ENCODE measurements at regions not wholly inside any gene's neighbourhood (a gene's known extent, or its start where the extent isn't known, plus 50 kb on each side); places are given as distances from the start of the nearest gene placed in this dataset.
"Not testable (repeated sequence)": the region's sequence is repeated elsewhere in the genome, so short reads cannot be mapped to it uniquely, and the experiment has no call there.

DNA sequence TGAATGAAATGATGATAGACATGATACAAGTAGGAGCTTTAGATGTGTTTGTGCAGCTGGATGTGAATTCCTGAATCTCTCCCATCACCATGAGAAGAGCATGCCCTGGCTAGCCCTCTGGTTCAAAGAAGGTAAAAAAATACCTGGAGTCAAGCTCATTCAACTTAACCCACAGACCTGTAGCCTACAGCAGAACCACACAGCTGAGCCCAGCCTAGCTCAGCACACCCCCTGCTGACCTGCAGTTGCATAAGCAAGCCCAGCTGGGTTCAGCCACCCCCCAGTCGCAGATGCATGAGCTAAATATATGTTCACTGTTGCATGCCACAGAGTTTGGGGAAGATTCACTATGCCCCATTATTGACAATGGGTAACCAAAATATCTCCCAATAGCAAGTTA is 130.6 kb upstream of the RRN3 start:
- DNase-seq (ENCODE audit: low spot score in 2 of 2); H3K27me3 ChIP-seq; H3K27ac ChIP-seq; H3K36me3 ChIP-seq; H3K4me3 ChIP-seq; intact Hi-C loops (cut with DNase I; ENCODE audit: low total_unique reads); H3K4me1 ChIP-seq; H3K9me3 ChIP-seq: not testable (repeated sequence)

DNA sequence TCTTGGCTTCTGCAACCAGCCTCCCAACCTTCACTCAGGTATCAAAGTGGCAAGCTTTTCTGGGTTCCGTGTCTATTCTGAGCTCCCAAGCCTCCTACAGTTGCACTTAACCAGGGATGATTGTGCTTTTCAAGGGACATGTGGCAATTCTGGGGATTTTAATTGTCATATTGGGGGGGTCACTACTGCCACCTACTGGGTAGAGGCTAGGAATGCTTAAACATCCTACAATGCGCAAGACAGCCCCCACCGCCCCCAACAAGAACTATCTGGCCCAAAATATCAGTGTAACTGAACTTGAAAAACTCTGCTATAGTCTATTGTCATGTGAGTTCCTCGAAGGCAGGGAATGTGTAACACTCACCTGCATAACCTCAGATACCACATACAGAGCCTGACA is 129.3 kb upstream of the RRN3 start:
- H3K36me3 ChIP-seq; H3K27me3 ChIP-seq; H3K4me1 ChIP-seq; H3K9me3 ChIP-seq; DNase-seq (ENCODE audit: low spot score in 2 of 2); H3K4me3 ChIP-seq; intact Hi-C loops (cut with DNase I; ENCODE audit: low total_unique reads); H3K27ac ChIP-seq: not testable (repeated sequence)

DNA sequence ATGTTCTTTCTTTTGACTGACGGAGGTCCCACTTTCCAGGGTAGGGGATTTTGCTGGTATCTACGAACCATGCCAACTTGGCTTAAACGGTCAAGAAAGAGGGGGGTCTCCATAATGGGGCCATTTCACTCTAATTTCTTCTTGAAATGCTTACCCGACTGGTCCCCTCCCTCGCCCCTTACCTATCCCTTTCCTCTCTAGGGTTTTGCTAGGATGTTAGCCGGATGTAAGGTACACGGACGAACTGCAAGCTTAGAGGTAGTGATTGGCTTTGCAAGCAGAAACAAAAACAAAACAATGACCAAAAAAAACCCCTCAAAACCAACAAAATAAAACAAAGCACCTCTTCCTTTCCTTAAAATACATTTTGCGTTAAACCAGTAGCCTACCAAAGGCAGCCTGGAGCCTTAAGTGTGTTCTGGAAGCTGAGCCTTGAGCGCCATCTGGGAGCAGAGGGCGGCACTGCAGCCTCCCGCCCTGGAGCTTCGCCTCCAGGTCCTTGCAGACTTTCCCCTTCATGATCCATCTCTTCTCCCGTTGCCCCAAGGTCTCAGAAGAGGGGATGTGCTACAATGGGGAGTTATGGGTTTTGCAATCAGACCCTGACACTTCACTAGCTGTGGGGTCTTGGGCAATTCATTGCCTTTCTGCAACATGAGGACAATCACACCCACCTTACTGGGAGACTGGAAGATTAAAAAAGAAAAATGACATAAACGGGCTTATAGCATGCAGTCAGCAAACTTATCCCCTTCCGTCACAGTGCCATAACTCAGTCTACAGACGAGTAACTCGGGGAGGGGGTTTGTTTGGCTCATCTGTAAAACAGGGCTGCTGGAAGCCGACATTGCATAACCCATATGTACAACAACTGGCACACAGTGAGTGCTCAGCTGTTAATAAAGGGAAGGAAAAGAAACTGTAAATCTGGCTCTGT is 125.9 kb upstream of the RRN3 start:
- H3K4me3 ChIP-seq; intact Hi-C loops (cut with DNase I; ENCODE audit: low total_unique reads); H3K27ac ChIP-seq; H3K4me1 ChIP-seq; H3K36me3 ChIP-seq; H3K27me3 ChIP-seq; H3K9me3 ChIP-seq; DNase-seq (ENCODE audit: low spot score in 2 of 2): not testable (repeated sequence)
- TF ChIP-seq, protein P1, sequence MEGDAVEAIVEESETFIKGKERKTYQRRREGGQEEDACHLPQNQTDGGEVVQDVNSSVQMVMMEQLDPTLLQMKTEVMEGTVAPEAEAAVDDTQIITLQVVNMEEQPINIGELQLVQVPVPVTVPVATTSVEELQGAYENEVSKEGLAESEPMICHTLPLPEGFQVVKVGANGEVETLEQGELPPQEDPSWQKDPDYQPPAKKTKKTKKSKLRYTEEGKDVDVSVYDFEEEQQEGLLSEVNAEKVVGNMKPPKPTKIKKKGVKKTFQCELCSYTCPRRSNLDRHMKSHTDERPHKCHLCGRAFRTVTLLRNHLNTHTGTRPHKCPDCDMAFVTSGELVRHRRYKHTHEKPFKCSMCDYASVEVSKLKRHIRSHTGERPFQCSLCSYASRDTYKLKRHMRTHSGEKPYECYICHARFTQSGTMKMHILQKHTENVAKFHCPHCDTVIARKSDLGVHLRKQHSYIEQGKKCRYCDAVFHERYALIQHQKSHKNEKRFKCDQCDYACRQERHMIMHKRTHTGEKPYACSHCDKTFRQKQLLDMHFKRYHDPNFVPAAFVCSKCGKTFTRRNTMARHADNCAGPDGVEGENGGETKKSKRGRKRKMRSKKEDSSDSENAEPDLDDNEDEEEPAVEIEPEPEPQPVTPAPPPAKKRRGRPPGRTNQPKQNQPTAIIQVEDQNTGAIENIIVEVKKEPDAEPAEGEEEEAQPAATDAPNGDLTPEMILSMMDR (IDR thresholded peaks at IDR 0.05): peak in 2 of 3 donors; percentile 29 to 52

DNA sequence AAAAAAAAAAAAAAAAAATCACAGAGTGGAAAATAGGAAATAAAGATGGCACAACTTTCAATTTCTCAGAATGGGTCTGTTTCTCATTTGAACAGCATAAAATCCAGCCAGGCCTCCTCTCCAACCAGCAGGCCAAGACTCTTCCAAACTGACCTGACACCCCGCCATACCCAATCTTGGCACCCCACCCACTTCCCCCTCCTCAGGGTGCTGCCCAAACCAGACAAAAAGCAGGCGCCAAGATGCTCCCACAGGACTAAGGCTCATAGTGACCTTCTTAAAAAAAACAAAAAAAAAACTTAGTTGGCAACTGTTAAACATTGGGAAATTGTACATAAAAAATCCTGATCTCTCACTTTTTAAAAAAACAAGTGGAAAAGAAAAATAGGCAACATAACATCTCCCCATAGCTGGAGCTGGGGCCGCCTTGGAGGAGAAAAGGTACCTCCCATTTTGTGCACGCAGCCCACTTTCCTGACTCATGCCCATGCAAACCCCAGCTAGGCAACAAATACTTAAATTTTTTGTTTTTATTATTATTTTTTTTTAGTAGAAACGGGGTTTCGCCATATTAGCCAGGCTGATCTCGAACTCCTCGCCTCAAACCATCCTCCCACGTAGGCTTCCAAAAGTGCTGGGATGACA is 124.9 kb upstream of the RRN3 start:
- DNase-seq (ENCODE audit: low spot score in 2 of 2); H3K4me1 ChIP-seq; H3K36me3 ChIP-seq; H3K27ac ChIP-seq; intact Hi-C loops (cut with DNase I; ENCODE audit: low total_unique reads); H3K9me3 ChIP-seq; H3K27me3 ChIP-seq; H3K4me3 ChIP-seq: not testable (repeated sequence)

DNA sequence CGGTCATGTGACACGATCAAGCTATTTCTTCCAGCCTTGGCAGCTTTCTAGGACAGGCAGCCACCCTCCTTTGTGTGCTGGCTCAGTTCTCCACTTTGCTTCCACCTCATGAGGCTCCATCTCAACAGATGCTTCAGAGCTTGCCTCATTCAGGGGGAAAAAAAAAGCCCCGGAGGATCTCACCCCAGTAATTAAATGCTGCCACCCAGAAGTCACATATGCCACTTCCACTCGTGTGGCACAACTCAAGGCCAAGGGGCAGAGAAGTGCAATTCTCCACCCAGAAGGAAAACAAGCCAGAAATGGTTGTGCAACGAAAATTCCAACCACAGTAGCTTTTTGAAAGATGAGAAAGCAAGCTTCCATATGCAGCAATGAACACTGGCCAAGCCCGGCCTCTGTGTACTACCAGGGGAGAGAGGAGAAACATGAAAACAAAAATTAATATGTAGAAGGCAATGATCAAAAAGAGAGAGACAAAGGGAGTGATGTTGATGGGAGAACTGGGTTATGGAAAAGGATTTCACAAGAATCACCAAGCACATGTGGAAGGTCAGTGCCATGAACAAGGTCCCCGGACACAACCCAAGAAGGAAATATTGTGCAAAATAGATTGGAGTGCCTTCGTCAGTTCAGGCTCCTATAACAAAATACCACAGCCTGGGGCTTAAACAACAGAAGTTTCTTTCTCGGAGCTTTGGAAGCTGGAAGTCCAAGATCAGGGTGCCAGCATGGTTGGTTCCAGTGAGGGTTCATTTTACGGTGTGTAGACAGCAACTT is 113.3 kb upstream of the RRN3 start:
- H3K27ac ChIP-seq; H3K4me1 ChIP-seq; intact Hi-C loops (cut with DNase I; ENCODE audit: low total_unique reads); H3K36me3 ChIP-seq; DNase-seq (ENCODE audit: low spot score in 2 of 2); H3K9me3 ChIP-seq; H3K4me3 ChIP-seq; H3K27me3 ChIP-seq: not testable (repeated sequence)

DNA sequence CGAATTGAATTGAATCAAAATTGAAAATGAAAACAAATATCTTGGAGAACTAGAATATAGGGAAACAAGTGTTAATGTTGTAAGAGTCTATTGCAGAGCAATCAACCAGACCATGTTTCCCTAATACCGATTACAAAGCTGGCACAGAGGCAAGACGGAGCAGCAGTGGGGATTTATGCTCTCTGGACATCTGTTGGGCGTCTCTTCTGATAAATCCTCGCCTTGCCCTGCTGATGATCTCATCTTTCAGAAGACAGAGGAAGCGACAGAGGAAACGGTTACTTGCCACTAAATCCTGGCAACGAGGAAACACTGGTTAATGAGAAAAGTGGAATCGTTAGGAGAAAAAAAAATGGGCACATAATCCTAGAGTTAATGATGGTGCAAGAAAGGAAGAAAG is 112.4 kb upstream of the RRN3 start:
- H3K4me1 ChIP-seq; H3K4me3 ChIP-seq; DNase-seq (ENCODE audit: low spot score in 2 of 2); H3K27me3 ChIP-seq; H3K27ac ChIP-seq; H3K36me3 ChIP-seq; intact Hi-C loops (cut with DNase I; ENCODE audit: low total_unique reads); H3K9me3 ChIP-seq: not testable (repeated sequence)

DNA sequence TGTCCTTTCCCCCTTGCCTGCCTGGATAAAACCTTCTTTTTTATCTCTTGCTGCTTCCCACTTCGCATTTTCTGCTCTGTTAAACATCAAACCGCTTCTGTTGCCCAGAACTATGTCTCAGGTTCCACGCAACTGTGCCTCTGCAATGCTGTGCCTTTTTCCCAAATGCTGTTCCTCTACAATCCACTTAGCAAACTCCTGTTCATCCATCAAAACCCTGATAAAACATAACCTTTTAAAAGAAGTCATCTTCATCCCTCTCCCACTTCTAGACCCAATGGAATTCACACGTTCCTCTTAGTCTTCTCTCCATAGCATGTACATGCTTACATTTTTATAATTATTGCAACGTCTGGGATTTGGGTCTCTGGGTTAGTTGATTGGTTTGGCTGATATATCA is 111.9 kb upstream of the RRN3 start:
- H3K27me3 ChIP-seq; intact Hi-C loops (cut with DNase I; ENCODE audit: low total_unique reads); H3K4me3 ChIP-seq; H3K27ac ChIP-seq; H3K36me3 ChIP-seq; H3K9me3 ChIP-seq; DNase-seq (ENCODE audit: low spot score in 2 of 2); H3K4me1 ChIP-seq: not testable (repeated sequence)

DNA sequence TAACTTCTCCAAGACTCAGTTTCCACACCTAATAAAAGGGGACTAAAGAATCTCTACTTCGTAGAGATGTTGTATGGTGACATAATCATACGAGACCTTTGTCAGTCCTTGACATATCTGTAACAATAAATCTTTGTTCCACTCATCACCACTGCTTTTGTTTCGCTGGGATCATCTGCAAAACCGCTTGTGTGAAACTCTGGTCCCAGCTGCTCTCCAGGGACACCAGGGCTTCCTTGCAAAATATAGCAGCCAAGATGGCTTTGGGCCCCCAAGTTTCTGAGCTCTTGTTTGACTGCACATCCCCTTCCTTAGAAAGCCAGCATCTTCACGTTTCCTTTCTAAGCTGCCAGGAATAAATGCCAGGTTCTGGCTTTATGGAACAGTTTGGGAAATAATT is 110.5 kb upstream of the RRN3 start:
- intact Hi-C loops (cut with DNase I; ENCODE audit: low total_unique reads); H3K27ac ChIP-seq; H3K36me3 ChIP-seq: not testable (repeated sequence)

DNA sequence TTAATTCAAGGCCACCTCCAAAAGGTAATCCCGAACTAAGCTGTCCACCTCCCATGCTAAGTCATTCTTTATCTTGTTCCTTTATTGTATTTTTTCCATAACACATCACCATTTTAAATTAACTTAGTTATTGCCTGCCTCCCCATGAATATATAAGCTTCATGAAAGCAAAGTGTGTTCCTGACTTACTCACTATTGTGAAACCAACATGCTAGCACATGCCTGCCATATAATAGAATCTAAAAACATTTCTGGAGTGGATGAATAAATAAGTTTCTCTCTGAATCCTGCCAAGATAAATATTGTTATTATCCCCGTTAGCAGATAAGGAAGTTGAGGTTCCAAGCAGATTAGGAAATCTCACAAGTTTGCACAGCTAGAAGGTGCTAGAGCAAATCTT is 98.7 kb upstream of the RRN3 start:
- H3K4me3 ChIP-seq; H3K9me3 ChIP-seq; H3K36me3 ChIP-seq; H3K27me3 ChIP-seq; DNase-seq (ENCODE audit: low spot score in 2 of 2); H3K27ac ChIP-seq; H3K4me1 ChIP-seq; intact Hi-C loops (cut with DNase I; ENCODE audit: low total_unique reads): not testable (repeated sequence)

More for the DNA sequence above, 110.5 kb upstream of the RRN3 start:
- not testable (repeated sequence) for H3K27me3 ChIP-seq; H3K4me3 ChIP-seq; H3K4me1 ChIP-seq; H3K9me3 ChIP-seq; DNase-seq (ENCODE audit: low spot score in 2 of 2)

DNA sequence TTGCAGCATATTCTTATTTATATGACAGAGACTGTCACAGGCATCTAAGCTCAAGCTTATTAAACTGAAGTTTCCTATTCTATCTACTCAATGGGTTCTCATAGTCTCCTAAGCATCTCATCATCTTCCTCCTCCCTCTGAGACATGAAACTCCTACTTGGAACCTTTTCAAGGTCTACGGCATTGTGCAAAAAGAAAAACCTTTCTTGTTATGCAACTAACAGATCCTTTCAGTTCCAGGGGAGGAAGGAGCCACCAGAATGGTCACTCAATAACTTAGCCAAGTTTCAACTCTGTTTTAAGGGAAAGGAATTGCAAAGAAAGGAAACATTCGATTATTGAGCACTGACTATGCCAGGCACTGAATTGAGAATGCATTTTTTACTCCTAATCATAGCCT is 98.1 kb upstream of the RRN3 start:
- intact Hi-C loops (cut with DNase I; ENCODE audit: low total_unique reads); H3K27ac ChIP-seq; H3K4me1 ChIP-seq; H3K36me3 ChIP-seq; H3K27me3 ChIP-seq; DNase-seq (ENCODE audit: low spot score in 2 of 2); H3K4me3 ChIP-seq; H3K9me3 ChIP-seq: not testable (repeated sequence)

DNA sequence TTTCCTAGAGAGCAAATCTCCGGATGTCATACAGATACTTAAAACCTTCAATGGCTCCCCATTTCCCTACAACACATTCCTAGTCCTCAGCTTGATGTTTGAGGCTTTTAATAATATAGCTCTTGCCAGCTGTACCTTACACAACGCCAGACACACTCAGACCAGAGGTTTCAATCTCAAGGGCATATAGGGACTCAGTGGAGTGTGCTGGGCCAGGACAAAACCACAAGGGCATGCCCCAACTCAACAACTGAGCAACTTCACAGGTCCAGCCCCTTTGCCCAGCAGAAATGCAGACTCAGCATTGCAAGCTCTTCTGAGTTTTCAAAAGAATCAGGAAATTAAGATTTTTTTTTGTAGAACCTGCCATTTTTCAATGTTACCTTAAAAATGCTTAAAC is 95.4 kb upstream of the RRN3 start:
- H3K4me1 ChIP-seq; H3K9me3 ChIP-seq; intact Hi-C loops (cut with DNase I; ENCODE audit: low total_unique reads); H3K4me3 ChIP-seq; DNase-seq (ENCODE audit: low spot score in 2 of 2); H3K36me3 ChIP-seq; H3K27me3 ChIP-seq; H3K27ac ChIP-seq: not testable (repeated sequence)

All from breast epithelium (tissue), 4 donors.